K562 (cell line): ENCODE measurements at regions not wholly inside any gene's neighbourhood (a gene's known extent, or its start where the extent isn't known, plus 50 kb on each side); places are given as distances from the start of the nearest gene placed in this dataset.

Experiments
- ATAC-seq: fragments of 200-7000 bp; cut with Tn5 transposase; 3 replicates; pipeline ENCODE4 v1.9.1; 2020; ENCODE audit warnings: moderate library complexity
- BruUV-seq: library from RNA; stranded (reverse); fragments of 400-500 nt; replicated peaks from 2 replicates; lab custom pipeline; 2021; lab: Mats Ljungman, UMichigan
- CTCF ChIA-PET: fragments of 300-600 bp; formaldehyde crosslinking; extraction: SDS; loops from one replicate; lab custom pipeline; 2021; ENCODE audit warnings: low intra/inter-chr PET ratio; lab: Yijun Ruan, JAX
- POLR2A ChIA-PET: fragments of 300-600, 350-650 bp; sonication (Branson Sonifier 250); formaldehyde crosslinking; extraction: SDS; loops from one replicate; lab custom pipeline; 2021; ENCODE audit warnings: antibody characterized with exemption, inconsistent platforms; lab: Yijun Ruan, JAX
- DNase-seq, 4 experiments: peaks; one replicate each; pipeline versions ENCODE4 v3.0.0 to v3.0.0-alpha.2; 2011 to 2018; ENCODE audit warnings: low spot score in 3 of 4, mixed read lengths in 3 of 4; ENCODE audit errors: extremely low read depth in 1 of 4
- FAIRE-seq: peaks from 2 replicates; lab custom pipeline; 2011; peaks lifted over from hg19 to GRCh38; lab: Jason Lieb, UNC
- H2AFZ ChIP-seq: 2 replicates; pipeline ENCODE4 v1.6.0; 2011; ENCODE audit warnings: low read depth, low read length, control low read depth, inconsistent platforms
- H3K27ac ChIP-seq: fragments of 200-600 bp; 3 replicates; pipeline ENCODE4 v1.8.0; 2011; ENCODE audit warnings: low read depth, mild to moderate bottlenecking, control low read depth, inconsistent platforms, low read length, moderate library complexity, mixed read lengths; ENCODE audit errors: extremely low read depth
- H3K27me3 ChIP-seq, 2 experiments: fragments of 300-600 bp in 1 of 2; 2 replicates in 1 of 2; 3 replicates in 1 of 2; pipeline versions ENCODE4 v1.6.0 to v1.8.0; 2011; ENCODE audit warnings: inconsistent platforms in 2 of 2, low read length in 2 of 2, mild to moderate bottlenecking in 1 of 2, mixed read lengths in 1 of 2, moderate library complexity in 1 of 2; ENCODE audit not compliant: control insufficient read depth in 2 of 2, insufficient read depth in 2 of 2
- H3K36me3 ChIP-seq: fragments of 300-600 bp; 3 replicates; pipeline ENCODE4 v1.8.0; 2011; ENCODE audit warnings: mild to moderate bottlenecking, low read length, inconsistent platforms; ENCODE audit not compliant: control insufficient read depth, insufficient read depth
- H3K4me1 ChIP-seq, 2 experiments: fragments of 200-600 bp in 1 of 2; replicated peaks in 1 of 2; 2 replicates in 1 of 2; 3 replicates in 1 of 2; pipeline versions ENCODE4 v1.5.1 to v1.8.0; 2011; ENCODE audit warnings: inconsistent platforms in 2 of 2, low read length in 2 of 2, mild to moderate bottlenecking in 1 of 2, mixed read lengths in 1 of 2, moderate library complexity in 1 of 2; ENCODE audit not compliant: control insufficient read depth in 2 of 2, insufficient read depth in 2 of 2
- H3K4me2 ChIP-seq: 2 replicates; pipeline ENCODE4 v1.6.1; 2011; ENCODE audit warnings: low read length, control low read depth, inconsistent platforms, mixed read lengths; ENCODE audit not compliant: insufficient read depth
- H3K4me3 ChIP-seq: fragments of 200-600 bp; sonication (generic), shearing (Covaris generic); 2 replicates; pipeline ENCODE4 v1.5.1; 2016; ENCODE audit warnings: control low read depth, inconsistent platforms
- H3K79me2 ChIP-seq: fragments of 200-600 bp; 3 replicates; pipeline ENCODE4 v1.8.0; 2011; ENCODE audit warnings: low read length, inconsistent platforms; ENCODE audit not compliant: control insufficient read depth, insufficient read depth
- H3K9ac ChIP-seq, 2 experiments: 2 replicates each; pipeline versions ENCODE4 v1.6.0 to v1.6.1; 2011; ENCODE audit warnings: low read depth in 2 of 2, low read length in 2 of 2, control low read depth in 1 of 2, inconsistent platforms in 1 of 2, mild to moderate bottlenecking in 1 of 2, mixed read lengths in 1 of 2; ENCODE audit not compliant: insufficient read depth in 1 of 2
- H3K9me1 ChIP-seq: one replicate; pipeline ENCODE4 v1.6.0; 2011; ENCODE audit warnings: inconsistent platforms, mild to moderate bottlenecking, low read length, moderate library complexity; ENCODE audit not compliant: control insufficient read depth, insufficient read depth
- H3K9me3 ChIP-seq: replicated peaks from 2 replicates; pipeline ENCODE4 v1.5.1; 2011; ENCODE audit warnings: low read depth, low read length, inconsistent platforms; ENCODE audit not compliant: control insufficient read depth, insufficient read depth
- H4K20me1 ChIP-seq: replicated peaks from 2 replicates; pipeline ENCODE4 v1.6.1; 2011; ENCODE audit warnings: low read length, inconsistent platforms, mixed read lengths; ENCODE audit not compliant: control insufficient read depth, insufficient read depth
- AFF4 ChIP-seq: sonication (generic); formaldehyde crosslinking; IDR thresholded peaks from 2 replicates; pipeline ENCODE4 v1.8.0; 2023; ENCODE audit warnings: mild to moderate bottlenecking, missing genetic modification reagents
- CBFA2T2 ChIP-seq: fragments of 450-650 bp; conservative IDR thresholded peaks from 2 replicates; pipeline ENCODE4 v1.6.1; 2017; ENCODE audit warnings: mild to moderate bottlenecking
- ID3 ChIP-seq, 2 experiments: fragments of 250-450 bp in 1 of 2; fragments of 450-650 bp in 1 of 2; sonication (Bioruptor Pico) in 1 of 2; IDR thresholded peaks; 2 replicates each; pipeline versions ENCODE4 v1.6.1 to v1.8.0; 2016 to 2021; ENCODE audit warnings: mild to moderate bottlenecking in 2 of 2, moderate library complexity in 2 of 2, missing compliant biosample characterization in 1 of 2, missing genetic modification characterization in 1 of 2
- NONO ChIP-seq, 2 experiments: fragments of 200-400 bp in 1 of 2; fragments of 450-650 bp in 1 of 2; formaldehyde crosslinking in 1 of 2; IDR thresholded peaks; 2 replicates each; pipeline ENCODE4 v1.6.1; 2017; ENCODE audit warnings: low read depth in 2 of 2, mild to moderate bottlenecking in 2 of 2, moderate library complexity in 2 of 2, low read length in 1 of 2
- SP2 ChIP-seq: IDR thresholded peaks from 2 replicates; pipeline ENCODE4 v1.6.1; 2011; ENCODE audit warnings: mild to moderate bottlenecking, low read depth, low read length, moderate library complexity; ENCODE audit not compliant: poor library complexity, severe bottlenecking; ENCODE audit errors: extremely low read depth
- TAF9B ChIP-seq: fragments of 450-650 bp; IDR thresholded peaks from 2 replicates; pipeline ENCODE4 v1.6.1; 2018; ENCODE audit warnings: mild to moderate bottlenecking; ENCODE audit not compliant: partially characterized antibody
- ZC3H8 ChIP-seq: fragments of 450-650 bp; IDR thresholded peaks from 2 replicates; pipeline ENCODE4 v1.6.1; 2017
- ZKSCAN3 ChIP-seq: fragments of 250-450 bp; sonication (Bioruptor Pico); IDR thresholded peaks from 2 replicates; pipeline ENCODE4 v1.4.0; 2020
- WGBS: fragments of 100-300 bp; shearing (Covaris generic); methylation state at CpG from one replicate; pipeline ENCODE4 v1.1.6; 2016; ENCODE audit warnings: low coverage, mixed read lengths; ENCODE audit not compliant: insufficient coverage; ENCODE audit errors: missing lambda C conversion rate; 5-methylcytosine and 5-hydroxymethylcytosine counted together
- in situ Hi-C: fragments of 300-500 bp; cut with MboI; formaldehyde crosslinking; loops from 4 replicates; pipeline ENCODE4 v1.15.0; 2018; ENCODE audit warnings: inconsistent platforms, mixed read lengths
- intact Hi-C: fragments of 100-400 bp; cut with micrococcal nuclease; formaldehyde crosslinking; loops from 2 replicates; pipeline ENCODE4 v1.14.2; 2022

- H3K9me3 ChIP-seq, result no peaks in the 10 kb centered on the region
- WGBS, result 43% methylated on average over 11 of the region's 13 CpGs
- no peaks in the 10 kb centered on the region for H4K20me1 ChIP-seq
- peaks cover 14 to 27% of the 10 kb centered on the region in 2 experiments for H3K4me1 ChIP-seq
- in situ Hi-C loops (no loop called here), intact Hi-C loops (loop anchor here (5.0 kb wide), 1 partner anchor 288 kb away; no protein-coding TSS in a partner anchor)
- no peak overlapping the region for H3K27ac ChIP-seq
- ChIA-PET POLR2A (interaction anchor here (0.6 kb wide), 2 partner anchors 165 to 178 kb away, joined by 3 read pairs; no protein-coding TSS in a partner anchor), CTCF (no interaction called here)
- no peak for DNase-seq
- no peaks in the 10 kb centered on the region for H3K9me1 ChIP-seq
- no TSS peak for BruUV-seq
- FAIRE-seq, result no peak
- no peak for TF ChIP-seq ID3 (CRISPR knock-in tag; IDR thresholded peaks at IDR 0.05)
- no peak for TF ChIP-seq ID3 (tag; IDR thresholded peaks at IDR 0.05)
- TF ChIP-seq NONO (IDR thresholded peaks at IDR 0.05; ENCODE audit: low read depth in 2 of 2, low read length in 1 of 2), result no peak
- no peak for TF ChIP-seq ZKSCAN3 (CRISPR knock-in tag)
- TF ChIP-seq ZC3H8, result no peak
- no peak for TF ChIP-seq TAF9B
- TF ChIP-seq SP2, result no peak
- TF ChIP-seq CBFA2T2, result no peak
- TF ChIP-seq AFF4 (CRISPR knock-in tag), result no peak
- H3K79me2 ChIP-seq, result no peaks in the 10 kb centered on the region
- H3K9ac ChIP-seq, result no peak overlapping the region
- no peak overlapping the region for H3K4me2 ChIP-seq
- ATAC-seq, result no peak
- no peaks in the 10 kb centered on the region for H3K27me3 ChIP-seq
- H3K4me3 ChIP-seq, result no peak overlapping the region
- no peak overlapping the region for H2AFZ ChIP-seq
- no peaks in the 10 kb centered on the region for H3K36me3 ChIP-seq
These were observed 146.0 kb upstream of the IER5L start for GRCh38 chr9:129323999-129324553.
